Tibial artery (tissue), 4 donors: ENCODE measurements at regions not wholly inside any gene's neighbourhood (a gene's known extent, or its start where the extent isn't known, plus 50 kb on each side); places are given as distances from the start of the nearest gene placed in this dataset.

ENCODE experiments used
- DNase-seq, 2 donors: peaks; one replicate each; pipeline ENCODE4 v3.0.0-alpha.2; 2019
- H3K27ac ChIP-seq, 2 donors: fragments of 200-600 bp; sonication (generic) in 1 of 2; 1 replicate in 1 of 2; 2 replicates in 1 of 2; pipeline ENCODE4 v1.5.1; 2018 to 2019; ENCODE audit warnings: mild to moderate bottlenecking in 1 of 2
- H3K27me3 ChIP-seq, 2 donors: fragments of 200-600 bp; sonication (generic) in 1 of 2; one replicate each; pipeline versions ENCODE4 v1.5.1 to v1.6.0; 2016 to 2019
- H3K36me3 ChIP-seq, 3 donors: fragments of 200-600 bp; sonication (generic) in 2 of 3; one replicate each; pipeline ENCODE4 v1.5.1; 2016 to 2019; ENCODE audit warnings: mild to moderate bottlenecking in 2 of 3
- H3K4me1 ChIP-seq, 4 donors: fragments of 200-600 bp; sonication (generic) in 2 of 4; 1 replicate in 3 of 4; 2 replicates in 1 of 4; pipeline ENCODE4 v1.5.1; 2016 to 2019
- H3K4me3 ChIP-seq, 2 donors: fragments of 200-600 bp; sonication (generic) in 1 of 2; 1 replicate in 1 of 2; 2 replicates in 1 of 2; pipeline ENCODE4 v1.5.1; 2018 to 2019; ENCODE audit warnings: mild to moderate bottlenecking in 2 of 2
- H3K9me3 ChIP-seq, 3 donors: fragments of 200-600 bp; sonication (generic) in 1 of 3; one replicate each; pipeline ENCODE4 v1.5.1; 2016 to 2019
- CTCF ChIP-seq, 2 experiments: fragments of 200-600 bp in 1 of 2; fragments of 450-650 bp in 1 of 2; IDR thresholded peaks; one replicate each; pipeline ENCODE4 v1.5.1; 2017 to 2019; ENCODE audit warnings: antibody characterized with exemption in 2 of 2, mild to moderate bottlenecking in 1 of 2, moderate library complexity in 1 of 2
- intact Hi-C: fragments of 100-400 bp; cut with DNase I; formaldehyde crosslinking; loops from one replicate; pipeline ENCODE4 v1.15.0; 2023; ENCODE audit warnings: low total_unique reads

GRCh38 chr3:132773071-132773619, 50.9 kb upstream of the NPHP3 start:
- no peak for TF ChIP-seq CTCF (IDR thresholded peaks at IDR 0.05)
- no peaks in the 10 kb centered on the region for H3K36me3 ChIP-seq
- H3K27me3 ChIP-seq = no peaks in the 10 kb centered on the region
- no peaks in the 10 kb centered on the region for H3K9me3 ChIP-seq
- intact Hi-C loops = no loop called here
- no peak overlapping the region for H3K4me3 ChIP-seq
- H3K27ac ChIP-seq = no peak overlapping the region
- H3K4me1 ChIP-seq = no peaks in the 10 kb centered on the region
- DNase-seq = no peak

GRCh38 chr3:132772252-132772651, 50.0 kb upstream of the NPHP3 start:
- no peak overlapping the region for H3K27ac ChIP-seq
- H3K4me1 ChIP-seq = no peaks in the 10 kb centered on the region
- TF ChIP-seq CTCF (IDR thresholded peaks at IDR 0.05) = no peak

More at GRCh38 chr3:132772252-132772651, 50.0 kb upstream of the NPHP3 start:
- H3K9me3 ChIP-seq = no peaks in the 10 kb centered on the region
- no peaks in the 10 kb centered on the region for H3K36me3 ChIP-seq
- intact Hi-C loops = no loop called here
- H3K27me3 ChIP-seq = no peaks in the 10 kb centered on the region
- no peak overlapping the region for H3K4me3 ChIP-seq
- no peak for DNase-seq
